HG03066 (cell line): ENCODE measurements at regions not wholly inside any gene's neighbourhood (a gene's known extent, or its start where the extent isn't known, plus 50 kb on each side); places are given as distances from the start of the nearest gene placed in this dataset.

Experiments
- ATAC-seq: cut with Tn5 transposase; IDR thresholded peaks from one replicate; pipeline ENCODE4 v1.9.1; 2021; ENCODE audit warnings: low read depth; ENCODE audit not compliant: unreplicated experiment

DNA sequence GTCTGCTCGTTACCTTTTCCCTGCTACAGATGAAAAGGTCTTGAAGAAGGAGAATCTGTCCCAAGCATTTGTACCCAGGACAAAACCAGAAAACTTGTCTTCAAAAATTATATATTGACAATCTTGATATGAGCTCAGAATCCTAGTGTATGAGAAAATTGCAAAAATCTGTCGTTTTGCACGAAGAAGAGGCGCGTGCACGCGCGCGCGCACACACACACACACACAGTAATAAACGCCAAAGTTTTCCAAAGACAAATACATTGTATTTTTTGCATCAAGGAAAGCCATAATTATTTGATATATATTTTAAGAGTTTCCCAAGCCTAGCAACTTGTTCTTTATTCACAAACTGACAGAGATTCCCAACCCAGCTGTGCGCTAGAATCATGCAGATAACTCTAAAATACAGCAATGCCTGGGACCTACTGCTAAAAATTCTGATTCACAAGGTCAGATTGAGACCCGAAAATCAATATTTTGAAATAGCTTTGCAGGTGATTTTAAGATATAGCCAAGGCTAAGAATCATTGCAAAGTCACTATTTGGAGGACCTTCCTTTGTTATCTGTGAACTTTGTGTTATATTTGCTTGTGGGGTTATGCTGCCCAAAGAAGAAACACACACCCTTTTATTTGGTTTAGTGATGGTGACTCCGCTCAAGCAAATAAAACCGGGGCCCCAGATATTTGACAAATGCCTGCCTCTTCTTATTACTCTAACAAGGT, 1287.7 kb upstream of the CDH6 start:
- ATAC-seq = no peak

- ATAC-seq = no peak
These were observed 1290.6 kb upstream of the CDH6 start for GRCh38 chr5:29902859-29903258.

DNA sequence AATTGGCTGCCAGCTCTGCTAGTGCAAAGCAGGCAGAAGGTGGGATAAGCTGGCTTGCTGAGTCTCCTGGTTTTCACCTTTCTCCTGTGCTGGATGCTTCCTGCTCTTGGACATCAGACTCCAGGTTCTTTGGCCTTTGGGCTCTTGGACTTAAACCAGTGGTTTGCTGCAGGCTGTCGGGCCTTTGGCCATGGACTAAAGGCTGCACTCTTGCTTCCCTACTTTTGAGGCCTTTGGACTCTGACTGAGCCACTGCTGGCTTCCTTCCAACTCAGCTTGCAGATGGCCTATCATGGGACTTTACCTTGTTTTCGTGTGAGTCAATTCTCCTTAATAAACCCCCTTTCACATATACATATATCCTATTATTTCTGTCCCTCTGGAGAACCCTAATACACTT, 1293.9 kb upstream of the CDH6 start:
- ATAC-seq = no peak

GRCh38 chr5:29897916-29898315, 1295.6 kb upstream of the CDH6 start:
- no peak for ATAC-seq

- no peak for ATAC-seq
These were observed 1296.8 kb upstream of the CDH6 start for GRCh38 chr5:29896646-29897045.

- no peak for ATAC-seq
These were observed 1298.8 kb upstream of the CDH6 start for GRCh38 chr5:29894668-29895067.

DNA sequence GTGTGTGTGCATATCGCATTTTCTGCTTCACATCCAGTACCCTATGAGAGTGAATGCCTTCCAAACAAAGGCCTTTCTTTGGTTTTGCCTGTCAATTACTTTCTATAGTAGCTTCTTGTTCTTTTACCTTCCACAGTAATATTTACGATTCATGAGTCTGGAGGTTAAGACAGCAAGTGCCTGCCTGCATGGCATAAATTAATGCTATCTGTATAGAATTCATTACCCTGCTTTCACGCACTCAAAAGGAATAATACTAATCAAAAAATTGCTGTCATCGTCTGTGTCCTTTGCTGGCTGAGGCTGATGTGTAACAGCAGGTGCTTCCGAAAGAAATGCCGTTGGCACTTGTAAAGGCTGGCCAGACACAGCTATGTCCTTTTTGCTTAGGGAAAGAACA, 1304.4 kb upstream of the CDH6 start:
- no peak for ATAC-seq

DNA sequence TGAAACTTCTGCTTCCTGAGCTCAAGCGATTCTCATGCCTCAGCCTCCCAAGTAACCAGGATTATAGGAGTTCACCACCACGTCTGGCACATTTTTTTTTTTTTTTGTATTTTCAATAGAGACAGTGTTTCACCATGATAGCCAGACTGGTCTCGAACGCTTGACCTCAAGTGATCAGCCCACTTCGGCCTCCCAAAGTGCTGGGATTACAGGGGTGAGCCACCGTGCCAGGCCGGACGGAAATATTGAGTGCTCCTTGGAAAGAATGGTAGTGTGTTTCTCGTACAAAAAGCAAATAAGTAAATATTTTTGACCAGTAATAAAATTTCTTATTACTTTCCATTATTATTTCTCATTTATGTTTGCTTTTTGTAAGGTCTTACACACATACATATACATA, 1307.9 kb upstream of the CDH6 start:
- ATAC-seq = no peak

- no peak for ATAC-seq
These were observed 1311.5 kb upstream of the CDH6 start for GRCh38 chr5:29882036-29882435.

GRCh38 chr5:29879401-29879800, 1314.1 kb upstream of the CDH6 start:
- ATAC-seq = no peak

GRCh38 chr5:29878599-29878998, 1314.9 kb upstream of the CDH6 start:
- ATAC-seq = no peak

DNA sequence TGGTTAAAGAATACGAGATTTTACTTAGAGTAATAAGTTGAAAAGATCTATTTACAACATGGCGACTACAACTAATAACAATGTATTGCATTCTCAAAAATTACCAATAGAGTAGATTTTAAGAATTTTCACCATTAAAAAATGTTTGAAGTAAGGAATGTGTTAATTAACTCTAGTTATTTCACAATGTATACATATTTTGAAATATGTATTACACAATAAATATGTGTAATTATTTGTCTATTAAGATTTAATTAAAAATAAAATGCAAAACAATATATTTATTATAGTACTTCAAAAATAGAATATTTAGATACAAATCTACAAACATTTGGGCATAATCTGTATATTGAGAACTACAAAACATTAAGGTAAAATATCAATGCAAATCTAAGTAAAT, 1326.3 kb upstream of the CDH6 start:
- no peak for ATAC-seq

- no peak for ATAC-seq
These were observed 1339.7 kb upstream of the CDH6 start for GRCh38 chr5:29853711-29854220.

DNA sequence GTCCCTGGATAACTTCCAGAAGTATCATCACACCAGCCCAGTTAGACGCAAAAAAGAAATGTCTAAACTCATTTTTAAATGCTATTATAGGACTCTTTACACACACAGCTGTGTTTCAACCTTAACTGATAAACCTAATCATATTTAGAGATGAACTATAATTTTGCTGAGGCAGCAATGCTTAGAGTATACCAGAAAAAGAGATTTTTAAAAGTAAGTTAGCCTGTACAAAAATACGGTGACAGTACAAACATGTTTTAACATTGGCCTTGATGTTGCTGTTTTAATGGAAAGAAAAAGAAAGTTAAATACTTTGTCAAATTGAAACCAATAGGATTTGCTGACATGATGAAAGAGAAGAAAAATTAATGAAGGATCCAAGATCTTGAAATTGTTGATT, 1341.2 kb upstream of the CDH6 start:
- ATAC-seq = no peak

DNA sequence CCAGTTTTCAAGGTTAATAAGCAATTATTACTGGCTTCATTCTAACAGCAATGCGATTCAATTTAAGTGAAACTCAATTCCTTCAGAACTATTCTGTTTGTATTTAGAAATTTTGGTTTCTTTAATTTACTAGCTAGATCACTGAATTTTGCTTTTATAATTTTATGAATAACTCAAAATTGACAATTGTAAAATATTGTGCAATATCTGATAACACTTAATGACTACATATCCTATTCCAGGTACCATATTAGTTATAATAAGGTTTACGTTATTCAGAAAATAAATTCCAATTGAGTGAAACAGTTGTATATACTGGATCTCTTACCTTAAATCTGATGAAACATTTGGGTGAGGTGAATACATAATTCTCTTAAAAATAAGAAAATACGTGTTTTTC, 1348.3 kb upstream of the CDH6 start:
- ATAC-seq = no peak

DNA sequence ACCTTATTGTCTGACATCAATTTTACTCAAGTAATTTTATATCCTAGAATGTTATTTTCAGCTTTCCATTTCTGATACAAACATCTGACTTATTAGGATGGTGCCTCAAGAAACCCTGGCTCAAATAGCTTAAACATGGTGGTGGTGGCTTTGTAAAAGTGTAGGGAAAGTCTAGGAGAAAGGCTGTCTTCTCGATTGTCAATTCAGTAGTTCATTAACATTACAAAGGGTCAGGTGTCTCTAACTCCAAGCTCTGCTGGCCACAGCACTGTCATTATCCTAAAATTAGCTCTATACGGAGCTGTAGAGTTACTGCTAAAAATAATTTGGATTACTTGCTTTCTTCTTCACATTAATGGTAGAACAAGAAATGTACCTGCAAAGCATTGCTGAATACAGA, 1360.1 kb upstream of the CDH6 start:
- ATAC-seq = no peak

DNA sequence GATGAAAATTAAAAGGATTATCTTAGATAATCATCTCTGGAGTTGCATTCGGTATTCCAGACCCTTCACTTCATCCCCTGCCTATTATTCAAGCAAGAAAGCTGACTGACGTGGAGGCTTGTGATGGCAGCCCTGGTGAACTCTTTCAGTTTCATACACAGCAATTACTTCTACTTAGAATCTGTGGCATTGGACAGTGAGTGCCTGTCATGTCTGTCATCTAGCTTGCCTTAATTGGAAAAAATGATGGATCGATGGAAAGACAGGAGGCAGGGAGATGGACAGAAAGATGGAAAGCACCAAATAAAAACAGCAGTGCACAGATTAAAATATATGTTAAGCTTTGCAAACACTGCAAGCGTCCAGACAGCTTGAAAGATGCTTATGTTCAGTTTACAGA, 1371.0 kb upstream of the CDH6 start:
- no peak for ATAC-seq

DNA sequence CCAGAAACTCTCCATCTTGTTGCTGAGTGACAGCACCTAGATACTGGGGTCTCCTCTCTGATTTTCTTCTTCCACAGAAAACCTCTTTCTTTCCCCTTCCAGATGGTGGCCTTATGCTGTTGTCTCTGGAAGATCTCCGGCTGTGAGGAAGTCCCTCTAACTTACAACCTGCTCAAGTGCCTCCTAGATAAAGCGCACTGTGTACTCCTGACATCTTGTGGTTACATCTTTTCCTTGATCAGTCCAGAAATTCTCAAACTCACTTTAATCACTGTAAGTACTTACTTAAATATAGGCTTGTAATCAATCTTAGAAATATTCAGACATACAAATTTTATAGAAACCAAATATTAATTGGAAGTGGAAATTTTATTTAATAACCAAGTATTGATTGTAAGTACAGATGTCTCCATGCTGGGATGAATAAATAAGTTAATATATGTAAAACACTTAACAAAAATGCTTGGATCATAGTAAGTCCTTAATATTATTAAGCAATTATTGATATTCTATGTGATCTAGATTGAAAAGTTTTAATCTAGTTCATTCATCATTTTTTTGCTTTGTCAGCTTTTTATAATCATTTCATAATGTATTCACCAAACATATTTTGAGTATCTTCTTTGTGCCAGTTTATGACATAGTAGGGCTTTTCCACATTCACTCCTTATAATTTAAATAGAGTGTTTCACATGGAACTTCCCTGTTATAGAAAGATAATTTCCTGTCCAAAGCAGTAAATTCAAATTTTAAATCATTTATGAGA, 1381.4 kb upstream of the CDH6 start:
- no peak for ATAC-seq

- no peak for ATAC-seq
These were observed 1387.7 kb upstream of the CDH6 start for GRCh38 chr5:29805804-29806203.

DNA sequence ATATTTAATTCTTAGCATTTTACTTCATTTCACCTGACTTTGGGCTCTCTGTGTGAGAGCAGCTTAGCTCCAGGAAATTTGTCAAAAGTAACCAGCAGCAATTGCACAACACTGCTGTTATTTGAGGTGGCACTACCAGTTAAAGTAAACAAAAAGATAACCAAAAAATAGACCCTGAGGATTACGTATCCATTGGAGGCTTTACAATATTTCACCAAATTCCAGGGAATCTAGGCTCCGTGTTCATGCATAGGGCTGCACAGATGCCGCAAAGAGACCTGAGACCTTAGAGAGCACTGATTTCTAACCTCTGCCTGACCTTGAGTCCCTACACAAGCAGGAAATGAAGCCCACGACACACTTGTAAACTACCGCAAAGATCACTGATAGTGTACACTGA, 1392.7 kb upstream of the CDH6 start:
- ATAC-seq = no peak

DNA sequence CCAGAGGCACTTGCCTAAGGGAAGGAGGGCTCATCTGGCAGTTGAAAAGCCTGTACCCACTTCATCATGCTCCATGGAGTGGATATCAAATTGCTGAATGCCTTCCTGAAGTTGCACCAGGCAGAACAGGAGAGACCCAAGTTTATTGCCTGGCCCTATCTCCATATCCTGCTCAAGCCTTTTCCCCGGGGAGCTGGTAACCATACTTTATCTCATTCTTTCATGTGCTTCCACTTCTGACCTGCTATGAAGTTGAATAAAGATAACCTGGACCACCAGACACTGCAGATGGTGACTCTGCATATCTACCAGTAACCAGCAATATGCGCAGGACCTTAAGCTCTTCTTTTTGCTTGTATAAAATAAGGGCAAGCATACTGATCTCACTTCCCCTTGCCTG, 1397.5 kb upstream of the CDH6 start:
- ATAC-seq = no peak

- ATAC-seq = no peak
These were observed 1398.3 kb upstream of the CDH6 start for GRCh38 chr5:29795096-29795652.
